ENCODE measurements at regions not wholly inside any gene's neighbourhood (a gene's known extent, or its start where the extent isn't known, plus 50 kb on each side); places are given as distances from the start of the nearest gene placed in this dataset.

- TF ChIP-seq AFF4 (CRISPR knock-in tag; IDR thresholded peaks at IDR 0.05; ENCODE audit: borderline replicate concordance) = no peak
- TF ChIP-seq CTCF (IDR thresholded peaks at IDR 0.05) = no peak
- TF ChIP-seq NR2C2 (CRISPR knock-in tag; IDR thresholded peaks at IDR 0.05) = no peak
- TF ChIP-seq, protein P1, sequence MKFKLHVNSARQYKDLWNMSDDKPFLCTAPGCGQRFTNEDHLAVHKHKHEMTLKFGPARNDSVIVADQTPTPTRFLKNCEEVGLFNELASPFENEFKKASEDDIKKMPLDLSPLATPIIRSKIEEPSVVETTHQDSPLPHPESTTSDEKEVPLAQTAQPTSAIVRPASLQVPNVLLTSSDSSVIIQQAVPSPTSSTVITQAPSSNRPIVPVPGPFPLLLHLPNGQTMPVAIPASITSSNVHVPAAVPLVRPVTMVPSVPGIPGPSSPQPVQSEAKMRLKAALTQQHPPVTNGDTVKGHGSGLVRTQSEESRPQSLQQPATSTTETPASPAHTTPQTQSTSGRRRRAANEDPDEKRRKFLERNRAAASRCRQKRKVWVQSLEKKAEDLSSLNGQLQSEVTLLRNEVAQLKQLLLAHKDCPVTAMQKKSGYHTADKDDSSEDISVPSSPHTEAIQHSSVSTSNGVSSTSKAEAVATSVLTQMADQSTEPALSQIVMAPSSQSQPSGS (CRISPR knock-in tag; IDR thresholded peaks at IDR 0.05; ENCODE audit: borderline replicate concordance, low read depth) = no peak
- TF ChIP-seq FOXJ3 (CRISPR knock-in tag; IDR thresholded peaks at IDR 0.05; ENCODE audit: borderline replicate concordance) = no peak
- TF ChIP-seq, protein P2, sequence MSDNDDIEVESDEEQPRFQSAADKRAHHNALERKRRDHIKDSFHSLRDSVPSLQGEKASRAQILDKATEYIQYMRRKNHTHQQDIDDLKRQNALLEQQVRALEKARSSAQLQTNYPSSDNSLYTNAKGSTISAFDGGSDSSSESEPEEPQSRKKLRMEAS (CRISPR knock-in tag; IDR thresholded peaks at IDR 0.05) = no peak
- TF ChIP-seq NR1H2 (CRISPR knock-in tag; IDR thresholded peaks at IDR 0.05) = no peak
- no peak for TF ChIP-seq OVOL2 (CRISPR knock-in tag; IDR thresholded peaks at IDR 0.05; ENCODE audit: borderline replicate concordance)
- TF ChIP-seq CBFB (CRISPR knock-in tag; IDR thresholded peaks at IDR 0.05; ENCODE audit: low read depth) = no peak
- no peak for TF ChIP-seq SMAD3 (CRISPR knock-in tag; IDR thresholded peaks at IDR 0.05; ENCODE audit: borderline replicate concordance)
- TF ChIP-seq CREB1 (CRISPR knock-in tag; IDR thresholded peaks at IDR 0.05) = no peak
Measured at GRCh38 chr2:13289310-13289709, 572.6 kb downstream of the TRIB2 start.

Data from WTC11 (cell line).